ENCODE measurements at regions not wholly inside any gene's neighbourhood (a gene's known extent, or its start where the extent isn't known, plus 50 kb on each side); places are given as distances from the start of the nearest gene placed in this dataset.

DNA sequence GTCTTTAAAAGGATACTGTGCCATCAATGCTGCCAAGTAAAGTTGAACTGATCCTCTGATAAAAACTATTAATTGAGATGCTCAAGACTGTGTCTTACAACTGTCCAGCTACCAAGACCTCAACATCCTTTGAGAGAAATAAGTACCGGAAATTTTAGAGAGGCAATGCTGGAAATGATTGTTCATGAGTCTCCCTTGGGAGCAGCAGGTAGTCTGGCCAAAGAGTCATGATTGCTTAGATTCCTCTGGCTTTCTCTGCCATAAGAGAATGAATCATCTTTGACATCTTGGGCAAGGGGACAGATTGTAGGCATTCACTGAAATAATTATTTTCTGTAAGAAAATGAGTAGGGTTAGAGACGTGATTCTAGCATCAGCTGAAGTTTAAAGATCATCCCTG is 466.6 kb upstream of the DAB2 start:
- no peak for DNase-seq (ENCODE audit: low spot score)

DNA sequence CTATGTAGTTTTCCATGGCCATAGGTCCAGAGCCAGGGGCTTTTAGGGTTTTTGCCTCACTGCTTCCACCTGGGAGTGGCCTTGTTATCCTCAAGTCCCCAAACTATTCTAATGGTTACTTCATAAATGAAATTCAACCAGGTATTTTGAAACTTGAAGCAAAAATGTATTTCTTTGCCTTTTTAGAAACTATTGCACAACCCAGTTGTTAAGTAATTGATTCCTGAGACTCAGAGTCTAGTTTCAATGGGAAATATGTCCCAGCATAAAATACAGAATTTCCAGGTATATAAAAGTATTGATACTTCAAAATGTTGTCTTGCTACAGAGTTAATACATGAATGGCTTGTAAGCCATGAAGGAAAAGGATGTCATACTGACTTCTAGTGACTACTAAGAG is 456.2 kb upstream of the DAB2 start:
- DNase-seq (ENCODE audit: low spot score): no peak

DNA sequence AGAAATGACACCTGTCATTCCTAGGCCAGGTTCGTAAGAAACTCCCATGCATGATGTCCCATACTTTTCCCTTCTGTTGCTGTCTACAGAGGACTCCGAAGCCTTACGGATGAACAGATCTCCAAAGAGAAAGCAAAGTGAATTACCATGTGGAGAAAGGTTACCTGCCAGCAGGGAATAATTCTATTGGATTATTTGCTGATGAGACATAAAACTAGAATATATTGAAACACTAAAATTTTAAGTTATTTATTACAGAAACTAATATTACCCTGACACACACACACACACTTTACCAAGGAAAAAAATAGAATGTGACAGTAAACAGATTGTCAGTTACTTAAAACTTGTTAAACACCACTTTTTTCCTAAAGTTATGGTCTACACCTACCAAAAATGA is 452.7 kb upstream of the DAB2 start:
- no peak for DNase-seq (ENCODE audit: low spot score)

DNA sequence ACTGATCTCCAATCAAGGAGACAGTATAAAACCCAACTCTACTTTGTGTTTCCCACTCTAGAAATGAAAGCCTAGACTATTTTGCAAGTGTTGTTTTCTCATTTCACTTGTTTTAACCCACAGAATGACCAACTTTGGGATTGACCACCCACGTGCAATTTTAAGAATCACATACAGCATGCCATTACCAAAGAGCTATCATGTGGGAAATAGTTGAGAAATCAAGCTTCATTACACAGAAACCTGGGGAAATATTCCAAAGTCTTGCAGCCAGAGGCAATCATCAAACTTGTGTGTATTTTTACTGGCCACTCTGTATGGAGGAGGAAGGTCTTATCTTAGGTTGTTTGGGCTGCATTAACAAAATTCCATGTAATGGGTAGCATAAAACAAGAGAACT is 451.4 kb upstream of the DAB2 start:
- DNase-seq (ENCODE audit: low spot score): no peak

DNA sequence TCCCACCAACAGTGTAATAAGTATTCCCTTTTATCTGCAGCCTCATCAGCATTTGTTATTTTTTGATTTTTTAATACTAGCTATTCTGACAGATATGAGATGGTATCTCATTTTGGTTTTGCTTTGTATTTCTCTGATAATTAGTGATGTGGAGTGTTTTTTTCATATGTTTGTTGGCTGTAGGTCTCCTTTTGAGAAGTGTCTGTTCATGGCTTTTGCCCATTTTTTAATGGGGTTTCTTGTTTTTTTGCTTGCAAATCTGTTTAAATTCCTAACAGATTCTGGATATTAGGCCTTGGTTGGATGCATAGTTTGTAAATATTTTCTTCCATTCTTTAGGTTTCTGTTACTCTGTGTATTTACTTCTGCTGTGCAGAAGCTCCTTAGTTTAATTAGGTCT is 445.4 kb upstream of the DAB2 start:
- no peak for DNase-seq (ENCODE audit: low spot score)

GRCh38 chr5:39869396-39869795 is 444.6 kb upstream of the DAB2 start:
- DNase-seq (ENCODE audit: low spot score): no peak

GRCh38 chr5:39867923-39868322 is 443.1 kb upstream of the DAB2 start:
- no peak for DNase-seq (ENCODE audit: low spot score)

- DNase-seq (ENCODE audit: low spot score): no peak
These were observed 439.3 kb upstream of the DAB2 start for GRCh38 chr5:39863926-39864552.

DNA sequence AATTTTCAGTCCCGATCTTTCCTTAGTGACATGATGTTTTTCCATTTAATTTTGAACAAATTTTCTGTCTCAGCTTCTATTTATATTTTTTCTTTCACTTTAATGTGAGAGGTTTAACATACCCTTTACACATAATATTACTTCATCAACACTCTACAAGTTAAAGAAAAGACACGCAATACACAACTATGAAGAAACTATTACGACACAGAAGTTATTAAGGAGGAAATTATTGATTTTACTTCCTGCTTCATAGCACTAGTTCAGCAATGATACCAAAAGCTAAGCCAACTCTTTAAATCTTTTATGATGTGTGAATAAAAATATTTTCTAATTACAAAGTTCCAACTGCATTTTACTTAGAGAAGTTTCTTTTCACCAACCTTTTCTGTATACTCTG is 432.3 kb upstream of the DAB2 start:
- no peak for DNase-seq (ENCODE audit: low spot score)

- DNase-seq (ENCODE audit: low spot score): no peak
These were observed 430.1 kb upstream of the DAB2 start for GRCh38 chr5:39854771-39855410.

- no peak for DNase-seq (ENCODE audit: low spot score)
These were observed 425.5 kb upstream of the DAB2 start for GRCh38 chr5:39850291-39850690.

- no peak for DNase-seq (ENCODE audit: low spot score)
These were observed 421.4 kb upstream of the DAB2 start for GRCh38 chr5:39846144-39846543.

GRCh38 chr5:39843767-39844166 is 419.0 kb upstream of the DAB2 start:
- DNase-seq (ENCODE audit: low spot score): no peak

- no peak for DNase-seq (ENCODE audit: low spot score)
These were observed 410.6 kb upstream of the DAB2 start for GRCh38 chr5:39835371-39835770.

DNA sequence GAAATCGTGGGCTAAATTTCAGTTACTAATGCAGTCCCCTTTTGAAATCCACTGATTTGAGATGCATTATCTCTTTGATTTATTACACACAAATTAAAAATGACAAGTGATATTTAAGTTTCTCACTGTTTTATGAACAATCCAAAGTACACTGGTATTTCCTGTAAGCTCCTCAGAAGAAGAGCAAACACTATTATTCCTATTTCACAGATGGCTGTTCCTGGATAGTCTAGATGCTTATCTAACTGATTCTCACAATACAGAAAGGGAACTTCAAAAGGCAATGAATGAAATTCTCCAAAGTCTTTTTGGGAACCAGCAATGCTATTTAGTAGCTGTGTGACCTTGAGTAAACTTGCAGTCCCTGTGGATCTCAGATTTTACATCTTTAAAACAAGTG is 404.7 kb upstream of the DAB2 start:
- DNase-seq (ENCODE audit: low spot score): no peak

DNA sequence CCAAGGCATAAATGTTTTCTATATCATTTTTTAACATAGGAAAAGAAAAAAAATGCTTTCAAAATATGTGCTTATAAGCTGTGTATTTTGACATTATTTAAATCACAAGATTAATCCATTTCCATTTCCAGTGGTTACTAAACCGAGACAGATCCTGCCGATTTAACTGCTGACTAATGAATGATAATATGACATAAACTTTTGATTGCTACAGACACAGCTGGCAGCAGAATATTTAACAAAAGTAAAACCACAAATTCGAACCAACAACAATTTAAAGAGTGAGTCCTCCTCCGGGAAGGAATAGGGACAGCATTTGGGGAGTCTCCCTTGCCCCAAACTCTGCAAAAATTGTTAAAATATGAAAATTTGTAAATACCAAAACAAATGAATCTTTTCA is 401.3 kb upstream of the DAB2 start:
- no peak for DNase-seq (ENCODE audit: low spot score)

DNA sequence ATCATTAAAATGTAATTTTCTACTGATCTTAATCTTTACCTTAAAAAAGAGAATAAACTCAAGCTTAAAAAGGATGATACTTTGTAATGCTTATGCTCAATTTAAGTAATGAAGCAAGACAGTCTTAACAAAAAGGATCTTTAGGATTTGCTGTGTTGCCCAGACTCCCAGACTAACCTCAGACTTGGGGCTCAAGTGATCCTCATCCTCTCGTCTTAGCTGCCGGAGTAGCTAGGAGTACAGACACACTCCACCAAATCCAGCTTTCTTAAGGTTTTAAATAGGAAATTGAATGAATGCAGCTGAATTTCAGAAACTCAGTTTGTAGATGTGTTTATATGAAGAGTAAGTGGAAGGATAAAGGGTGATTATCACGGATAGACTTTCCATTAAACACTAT is 400.5 kb upstream of the DAB2 start:
- DNase-seq (ENCODE audit: low spot score): no peak

GRCh38 chr5:39822020-39822419 is 397.2 kb upstream of the DAB2 start:
- DNase-seq (ENCODE audit: low spot score): no peak

DNA sequence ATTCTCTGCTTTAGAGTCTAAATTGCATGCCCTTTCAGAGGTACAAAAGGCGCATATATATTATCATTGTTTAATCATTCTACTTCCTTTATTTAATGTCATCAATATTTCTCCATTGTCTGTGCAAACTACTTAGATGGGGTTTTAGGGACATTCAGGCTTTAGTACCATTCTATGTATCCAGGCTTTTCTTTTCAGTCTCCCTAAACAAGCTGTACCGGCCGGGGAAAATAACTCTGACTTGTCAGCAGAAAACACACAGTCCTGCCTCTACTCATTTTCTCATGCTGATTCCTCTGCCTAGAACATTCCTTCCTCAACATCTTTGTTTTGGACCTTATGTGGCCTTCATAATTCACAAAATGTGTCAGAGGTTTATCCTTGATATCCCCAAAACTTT is 392.1 kb upstream of the DAB2 start:
- no peak for DNase-seq (ENCODE audit: low spot score)

GRCh38 chr5:39816156-39816845 is 391.5 kb upstream of the DAB2 start:
- DNase-seq (ENCODE audit: low spot score): no peak

- DNase-seq (ENCODE audit: low spot score): no peak
These were observed 390.9 kb upstream of the DAB2 start for GRCh38 chr5:39815711-39816110.

GRCh38 chr5:39811381-39811780 is 386.6 kb upstream of the DAB2 start:
- no peak for DNase-seq (ENCODE audit: low spot score)

- no peak for DNase-seq (ENCODE audit: low spot score)
These were observed 383.9 kb upstream of the DAB2 start for GRCh38 chr5:39808656-39809055.

DNA sequence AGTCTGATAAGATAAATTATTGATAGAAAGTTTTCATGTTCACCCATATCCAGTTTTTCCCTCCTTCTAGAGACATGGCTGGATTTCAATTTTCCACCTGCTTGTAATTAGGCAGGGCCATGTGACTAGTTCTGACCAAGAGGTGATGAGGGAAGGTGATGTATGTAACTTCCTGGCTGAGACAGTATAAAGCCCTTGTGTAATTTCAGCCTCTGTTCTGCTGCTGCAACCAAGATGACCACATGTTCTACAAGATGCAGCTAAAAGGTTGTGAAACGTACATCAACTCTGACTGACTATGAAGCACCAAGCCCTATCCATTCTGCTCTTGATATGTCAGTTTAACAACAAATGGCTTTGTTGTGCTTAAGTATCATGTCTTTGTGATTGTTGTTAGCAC is 376.5 kb upstream of the DAB2 start:
- DNase-seq (ENCODE audit: low spot score): no peak
